GM12872 (cell line): ENCODE measurements at regions not wholly inside any gene's neighbourhood (a gene's known extent, or its start where the extent isn't known, plus 50 kb on each side); places are given as distances from the start of the nearest gene placed in this dataset.

Experiments
- TF ChIP-seq, protein P1 (sequence below): IDR thresholded peaks from 3 replicates; pipeline ENCODE4 v1.5.1; 2011; ENCODE audit warnings: low read depth, mild to moderate bottlenecking, low read length, moderate library complexity; ENCODE audit not compliant: insufficient read depth

DNA sequence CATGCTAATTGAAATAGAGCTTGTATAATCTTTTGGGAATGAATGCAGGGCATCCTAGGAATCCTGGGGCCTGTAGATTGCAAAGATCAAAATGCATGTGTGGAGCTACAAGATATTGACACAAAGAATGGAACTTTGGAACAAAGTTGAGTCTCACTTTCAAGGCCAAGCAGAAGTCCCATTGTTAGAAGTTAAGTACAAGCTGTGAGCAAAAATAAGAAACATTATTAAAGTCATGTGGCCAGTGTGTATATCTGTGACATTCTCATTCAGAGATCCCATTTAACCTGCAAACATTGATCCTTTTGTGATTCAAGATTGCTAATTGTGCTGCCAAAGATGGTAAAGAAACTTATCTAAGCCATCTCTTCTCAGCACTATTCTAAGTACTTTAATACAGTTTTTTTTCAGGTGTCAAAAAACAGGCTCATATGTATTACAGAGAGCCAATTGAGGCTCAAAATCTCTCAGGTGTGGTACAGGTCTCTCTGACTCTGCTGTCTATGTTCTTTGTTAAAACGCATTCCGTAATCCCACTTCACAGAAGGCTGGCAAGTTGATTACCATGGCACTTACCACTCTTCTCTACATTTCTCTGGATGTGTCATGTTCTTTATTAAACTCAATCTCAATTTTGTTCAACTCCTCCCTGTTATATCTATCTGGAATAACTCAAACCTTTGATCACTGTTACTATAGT, 704.4 kb upstream of the NEGR1 start:
- TF ChIP-seq, protein P1, sequence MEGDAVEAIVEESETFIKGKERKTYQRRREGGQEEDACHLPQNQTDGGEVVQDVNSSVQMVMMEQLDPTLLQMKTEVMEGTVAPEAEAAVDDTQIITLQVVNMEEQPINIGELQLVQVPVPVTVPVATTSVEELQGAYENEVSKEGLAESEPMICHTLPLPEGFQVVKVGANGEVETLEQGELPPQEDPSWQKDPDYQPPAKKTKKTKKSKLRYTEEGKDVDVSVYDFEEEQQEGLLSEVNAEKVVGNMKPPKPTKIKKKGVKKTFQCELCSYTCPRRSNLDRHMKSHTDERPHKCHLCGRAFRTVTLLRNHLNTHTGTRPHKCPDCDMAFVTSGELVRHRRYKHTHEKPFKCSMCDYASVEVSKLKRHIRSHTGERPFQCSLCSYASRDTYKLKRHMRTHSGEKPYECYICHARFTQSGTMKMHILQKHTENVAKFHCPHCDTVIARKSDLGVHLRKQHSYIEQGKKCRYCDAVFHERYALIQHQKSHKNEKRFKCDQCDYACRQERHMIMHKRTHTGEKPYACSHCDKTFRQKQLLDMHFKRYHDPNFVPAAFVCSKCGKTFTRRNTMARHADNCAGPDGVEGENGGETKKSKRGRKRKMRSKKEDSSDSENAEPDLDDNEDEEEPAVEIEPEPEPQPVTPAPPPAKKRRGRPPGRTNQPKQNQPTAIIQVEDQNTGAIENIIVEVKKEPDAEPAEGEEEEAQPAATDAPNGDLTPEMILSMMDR = no peak

DNA sequence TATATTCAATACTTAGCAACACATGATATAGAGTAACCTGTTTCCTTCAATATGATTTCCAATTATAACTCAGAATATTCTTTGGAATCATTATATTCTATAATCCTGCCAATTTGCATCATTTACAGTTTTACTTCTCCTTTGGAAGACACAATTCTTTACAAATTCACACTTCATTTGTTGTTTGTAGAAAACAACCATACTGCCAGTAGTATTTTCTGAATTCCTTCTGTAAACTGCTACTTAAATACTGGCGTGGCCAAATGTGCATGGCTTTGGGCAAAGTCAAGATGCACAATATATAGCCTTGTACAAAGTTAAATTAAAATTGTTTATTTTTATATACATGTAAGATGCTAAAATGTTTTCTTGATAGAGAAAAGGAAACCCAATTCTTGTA, 687.1 kb upstream of the NEGR1 start:
- TF ChIP-seq, protein P1 = no peak

DNA sequence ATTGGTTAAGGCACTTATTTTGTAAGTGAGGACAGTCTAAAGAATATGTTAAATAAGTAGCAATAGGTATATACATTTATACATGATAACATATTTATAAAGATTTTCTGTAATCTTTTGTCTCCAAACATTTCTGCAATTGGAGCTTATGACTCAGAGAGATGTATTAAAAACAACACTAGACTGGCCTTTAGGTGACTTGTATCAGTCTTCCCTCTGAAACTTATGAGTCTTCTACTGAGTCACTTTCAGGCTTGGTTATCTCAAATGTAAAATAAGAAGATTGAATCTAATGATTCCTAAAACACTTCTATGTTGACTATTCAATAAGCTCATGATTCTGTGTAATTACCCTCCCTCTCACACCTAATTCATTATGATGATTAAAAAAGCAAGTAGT, 672.6 kb upstream of the NEGR1 start:
- TF ChIP-seq, protein P1 = no peak

DNA sequence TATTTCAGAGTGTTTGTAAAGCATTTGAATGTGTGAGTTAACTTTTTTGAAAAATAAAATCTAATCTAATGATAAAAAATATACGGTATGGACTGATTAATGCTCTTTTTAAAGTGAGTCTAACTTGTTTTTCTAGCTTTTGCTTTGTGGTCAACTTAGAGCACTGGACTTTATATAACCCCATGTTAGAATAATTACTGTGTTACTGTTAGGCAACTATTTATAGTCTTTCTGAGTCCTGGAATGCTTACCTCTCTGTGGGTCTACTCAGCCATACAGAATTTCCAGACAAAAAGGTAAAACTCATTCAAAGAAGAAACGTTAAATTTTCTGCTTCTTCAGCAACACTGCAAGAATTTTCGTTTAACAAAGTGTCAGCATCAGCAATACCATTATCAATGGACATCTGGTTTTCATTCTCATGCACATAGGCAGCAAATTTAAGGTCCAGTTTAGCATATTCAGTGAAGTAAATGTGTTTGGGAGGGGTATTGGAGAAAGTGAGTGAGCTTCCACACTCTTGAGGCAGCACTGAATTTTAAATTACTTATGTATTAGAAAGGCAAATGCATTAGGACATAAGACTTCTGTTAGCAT, 664.7 kb upstream of the NEGR1 start:
- TF ChIP-seq, protein P1 = no peak

DNA sequence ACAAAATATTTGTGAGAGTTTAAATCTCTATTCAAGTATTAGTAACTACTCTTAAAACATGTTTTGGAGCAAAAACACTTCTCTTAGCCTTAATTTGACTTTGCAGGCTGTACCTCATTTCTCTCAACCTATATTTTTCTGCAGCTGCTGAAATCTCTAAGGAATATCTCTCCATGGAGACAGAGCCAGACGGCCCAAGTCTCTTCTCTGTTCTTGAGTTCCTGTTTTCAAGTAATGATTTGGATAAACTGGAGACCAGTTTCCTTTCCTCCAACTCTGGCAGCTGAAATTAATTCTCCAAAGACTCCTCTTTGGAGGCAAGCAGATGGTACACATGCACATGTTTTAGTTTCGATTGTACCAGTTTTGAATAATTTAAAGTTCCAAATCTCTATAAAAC, 659.7 kb upstream of the NEGR1 start:
- TF ChIP-seq, protein P1 = no peak

DNA sequence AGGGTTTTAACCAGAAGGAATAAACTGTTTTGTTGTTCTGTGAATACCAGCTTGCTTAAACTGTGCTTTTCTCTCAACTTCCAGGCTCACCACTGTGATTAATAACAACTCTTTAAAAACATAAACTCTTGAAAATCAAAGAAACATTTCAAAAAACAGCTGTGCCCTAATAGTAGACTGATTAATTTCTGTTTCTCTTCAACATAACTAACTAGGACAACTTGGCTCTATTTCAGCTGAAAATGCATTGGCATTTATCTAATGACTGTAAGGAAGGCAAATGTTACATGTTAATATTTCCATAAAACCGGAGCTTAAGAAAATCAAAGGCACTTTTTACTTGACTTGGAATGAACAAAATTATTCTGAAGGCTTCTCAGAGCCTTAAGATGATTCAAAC, 656.1 kb upstream of the NEGR1 start:
- TF ChIP-seq, protein P1 = no peak

DNA sequence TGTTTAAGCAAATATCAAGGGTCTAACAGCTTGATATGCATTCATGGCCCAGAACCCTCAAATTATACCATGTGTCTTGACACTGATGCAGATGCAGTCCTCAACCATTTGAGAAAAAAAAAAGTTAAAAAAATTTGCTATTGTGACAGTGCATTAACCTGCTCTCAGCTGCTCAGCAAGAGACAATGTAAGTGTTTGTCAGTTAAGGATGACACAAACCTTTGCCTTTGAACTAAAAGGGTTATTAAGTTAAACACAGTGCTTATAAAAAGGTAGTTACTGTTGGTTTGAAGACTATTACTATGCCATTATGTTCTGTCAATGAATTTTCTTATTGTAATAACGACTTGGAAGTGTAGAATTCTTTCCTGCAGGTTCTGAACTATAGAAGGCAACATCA, 655.6 kb upstream of the NEGR1 start:
- TF ChIP-seq, protein P1 = no peak
